ENCODE measurements at regions not wholly inside any gene's neighbourhood (a gene's known extent, or its start where the extent isn't known, plus 50 kb on each side); places are given as distances from the start of the nearest gene placed in this dataset.

- DNase-seq, result no peak
These were observed 620.3 kb downstream of the ZPLD1 start for GRCh38 chr3:103055021-103055520.

GRCh38 chr3:103056542-103056941 lies 621.7 kb downstream of the ZPLD1 start:
- DNase-seq, result no peak

- DNase-seq, result no peak
These were observed 622.2 kb downstream of the ZPLD1 start for GRCh38 chr3:103057003-103057402.

- DNase-seq, result no peak
These were observed 622.7 kb downstream of the ZPLD1 start for GRCh38 chr3:103057487-103057886.

- DNase-seq, result no peak
These were observed 624.6 kb downstream of the ZPLD1 start for GRCh38 chr3:103059432-103059831.

GRCh38 chr3:103060242-103060641 lies 625.4 kb downstream of the ZPLD1 start:
- no peak for DNase-seq

- DNase-seq, result no peak
These were observed 633.1 kb downstream of the ZPLD1 start for GRCh38 chr3:103067963-103068362.

GRCh38 chr3:103075282-103075681 lies 640.5 kb downstream of the ZPLD1 start:
- DNase-seq, result no peak

- DNase-seq, result no peak
These were observed 643.1 kb downstream of the ZPLD1 start for GRCh38 chr3:103077910-103078309.

- no peak for DNase-seq
These were observed 647.7 kb downstream of the ZPLD1 start for GRCh38 chr3:103082501-103082900.

- no peak for DNase-seq
These were observed 649.2 kb downstream of the ZPLD1 start for GRCh38 chr3:103083848-103084631.

- DNase-seq, result no peak
These were observed 650.6 kb downstream of the ZPLD1 start for GRCh38 chr3:103085465-103085864.

- no peak for DNase-seq
These were observed 654.9 kb downstream of the ZPLD1 start for GRCh38 chr3:103089758-103090157.

GRCh38 chr3:103105206-103105605 lies 670.4 kb downstream of the ZPLD1 start:
- no peak for DNase-seq

- DNase-seq, result no peak
These were observed 677.5 kb downstream of the ZPLD1 start for GRCh38 chr3:103112273-103112672.

- DNase-seq, result peak in 1 of 3 donors; percentile 6
These were observed 691.3 kb downstream of the ZPLD1 start for GRCh38 chr3:103126115-103126514.

GRCh38 chr3:103127098-103127630 lies 692.3 kb downstream of the ZPLD1 start:
- no peak for DNase-seq

GRCh38 chr3:103127737-103128136 lies 692.9 kb downstream of the ZPLD1 start:
- DNase-seq, result no peak

GRCh38 chr3:103134023-103134724 lies 699.4 kb downstream of the ZPLD1 start:
- DNase-seq, result no peak

- DNase-seq, result no peak
These were observed 701.8 kb downstream of the ZPLD1 start for GRCh38 chr3:103136621-103137020.

GRCh38 chr3:103137830-103138229 lies 703.0 kb downstream of the ZPLD1 start:
- no peak for DNase-seq

- no peak for DNase-seq
These were observed 723.4 kb downstream of the ZPLD1 start for GRCh38 chr3:103158183-103158582.

- no peak for DNase-seq
These were observed 732.1 kb downstream of the ZPLD1 start for GRCh38 chr3:103166890-103167289.
